HG03439 (cell line): ENCODE measurements at regions not wholly inside any gene's neighbourhood (a gene's known extent, or its start where the extent isn't known, plus 50 kb on each side); places are given as distances from the start of the nearest gene placed in this dataset.

Source experiments
- ATAC-seq: cut with Tn5 transposase; IDR thresholded peaks from one replicate; pipeline ENCODE4 v1.9.1; 2021; ENCODE audit warnings: mild to moderate bottlenecking, moderate library complexity; ENCODE audit not compliant: unreplicated experiment

DNA sequence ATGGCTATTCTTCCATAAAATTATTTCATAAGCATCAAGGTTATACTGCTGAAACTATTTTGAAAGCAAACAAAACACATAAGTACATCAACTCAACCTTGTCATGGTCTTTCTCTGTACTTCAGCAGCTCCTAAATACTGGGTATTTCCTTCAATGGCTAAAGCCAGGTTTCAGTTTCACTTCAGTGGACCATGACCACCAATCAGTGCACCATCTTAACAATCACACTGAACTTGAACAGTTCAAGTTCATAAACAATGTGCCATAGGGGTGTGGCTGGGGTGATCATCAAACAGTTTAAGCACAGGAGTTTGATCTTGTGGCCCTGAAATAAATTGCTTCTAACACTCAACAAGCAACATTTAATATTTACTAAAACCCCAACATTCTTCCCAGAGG, 124.1 kb upstream of the FIGN start:
- ATAC-seq: no peak

DNA sequence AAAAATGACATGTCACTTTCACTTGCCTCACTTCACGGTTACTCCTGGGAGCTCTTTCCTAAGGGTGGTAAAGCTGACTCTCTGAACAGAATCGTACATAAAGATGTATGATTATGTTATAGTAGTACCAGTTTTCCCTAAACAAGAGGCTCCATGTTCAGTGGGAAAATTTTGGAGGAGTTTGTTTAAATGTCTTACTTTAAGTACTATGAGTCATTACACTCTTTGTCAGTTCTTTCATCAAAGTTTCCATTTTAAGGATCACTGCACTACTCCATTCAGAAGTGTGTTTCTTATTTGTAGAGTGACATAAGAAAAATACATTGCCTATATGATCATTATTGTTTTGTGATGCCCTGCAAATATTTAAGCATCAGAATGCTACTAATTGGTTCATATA, 121.1 kb upstream of the FIGN start:
- ATAC-seq: no peak

DNA sequence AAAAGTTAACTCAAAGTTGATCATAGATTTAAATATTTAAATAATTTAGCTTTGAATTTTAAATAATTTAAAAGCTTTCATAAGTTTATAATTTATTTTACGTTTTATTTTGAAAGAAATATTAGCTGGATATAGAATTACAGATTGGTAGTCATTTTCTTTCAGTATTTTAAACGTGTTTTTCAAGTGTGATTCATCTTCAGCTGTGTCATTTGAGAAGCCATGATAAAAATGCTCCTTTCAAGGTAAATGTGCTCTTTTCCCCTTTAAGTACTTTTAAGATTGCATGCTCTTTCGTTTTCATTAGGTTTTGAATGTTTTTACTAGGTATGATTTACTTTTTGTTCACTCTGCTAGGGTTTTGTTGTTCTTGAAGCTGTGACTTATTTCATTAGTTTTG, 116.8 kb upstream of the FIGN start:
- ATAC-seq: no peak

GRCh38 chr2:163849756-163850435, 114.1 kb upstream of the FIGN start:
- no peak for ATAC-seq

GRCh38 chr2:163838890-163839289, 103.1 kb upstream of the FIGN start:
- no peak for ATAC-seq

GRCh38 chr2:163836167-163836566, 100.4 kb upstream of the FIGN start:
- no peak for ATAC-seq

DNA sequence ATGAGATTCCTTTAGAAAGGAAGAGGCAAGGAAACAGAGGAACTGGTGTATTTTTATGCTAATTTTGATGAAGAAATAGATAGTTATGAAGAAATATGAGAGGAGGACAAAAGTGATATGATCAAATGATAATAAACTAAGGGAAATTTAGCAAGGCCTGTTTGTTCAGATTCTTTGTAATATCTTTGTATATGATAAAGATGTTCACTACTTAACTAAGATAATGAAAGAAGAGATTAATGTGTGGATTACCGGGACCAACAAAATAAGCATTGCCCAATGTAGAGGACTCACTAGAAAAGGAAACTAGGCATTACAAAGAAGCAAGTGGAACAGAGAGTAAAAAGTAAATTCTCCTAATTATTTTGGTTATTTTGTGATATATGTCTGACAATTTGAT, 99.0 kb upstream of the FIGN start:
- ATAC-seq: no peak

DNA sequence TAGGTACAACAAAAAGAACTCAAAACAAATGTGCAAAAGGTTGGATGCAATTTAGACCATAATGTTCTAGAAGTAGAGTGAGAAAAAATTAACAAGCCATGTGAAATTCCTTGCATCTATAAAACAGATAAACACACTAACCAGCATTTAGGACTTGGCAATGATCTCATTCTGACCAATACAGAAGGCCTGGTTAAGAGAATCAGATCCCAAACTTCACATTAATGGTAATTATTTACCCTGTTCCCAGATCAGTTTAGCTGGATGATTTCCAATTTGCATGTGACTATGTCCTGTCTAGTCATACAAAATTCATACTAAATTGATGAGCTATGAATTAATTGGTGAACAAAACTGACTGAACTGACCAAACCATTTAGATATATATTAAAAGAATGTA, 98.4 kb upstream of the FIGN start:
- ATAC-seq: no peak

- no peak for ATAC-seq
These were observed 93.0 kb upstream of the FIGN start for GRCh38 chr2:163828771-163829170.

- no peak for ATAC-seq
These were observed 86.2 kb upstream of the FIGN start for GRCh38 chr2:163822033-163822432.

DNA sequence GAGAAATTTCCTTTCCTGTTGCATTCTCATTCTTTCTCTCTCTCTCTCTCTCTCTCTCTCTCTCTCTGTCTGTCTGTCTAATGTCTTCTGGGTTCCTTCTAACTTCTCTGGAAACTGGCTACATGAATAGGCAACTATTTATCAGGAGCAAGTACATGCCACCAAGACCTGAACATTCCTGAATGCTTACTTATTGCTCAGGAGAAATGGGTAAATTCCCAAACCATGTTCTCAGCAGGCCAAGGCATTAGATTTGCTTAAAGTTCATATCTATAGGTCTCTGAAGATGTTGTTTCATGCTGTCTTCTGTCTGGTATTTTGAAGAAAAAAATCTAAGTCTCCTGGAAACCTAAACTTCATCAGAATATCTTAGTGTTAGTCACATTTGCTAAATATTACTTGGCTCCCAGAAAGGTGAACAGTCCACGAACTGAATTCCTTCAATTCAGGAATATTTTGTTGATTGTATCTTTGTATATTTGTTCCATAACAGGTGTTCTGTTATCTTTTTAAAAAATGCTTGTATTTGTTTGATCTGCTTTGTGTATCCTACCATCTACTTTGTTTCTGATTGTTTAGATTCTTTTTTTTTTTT, 77.2 kb upstream of the FIGN start:
- ATAC-seq: no peak

DNA sequence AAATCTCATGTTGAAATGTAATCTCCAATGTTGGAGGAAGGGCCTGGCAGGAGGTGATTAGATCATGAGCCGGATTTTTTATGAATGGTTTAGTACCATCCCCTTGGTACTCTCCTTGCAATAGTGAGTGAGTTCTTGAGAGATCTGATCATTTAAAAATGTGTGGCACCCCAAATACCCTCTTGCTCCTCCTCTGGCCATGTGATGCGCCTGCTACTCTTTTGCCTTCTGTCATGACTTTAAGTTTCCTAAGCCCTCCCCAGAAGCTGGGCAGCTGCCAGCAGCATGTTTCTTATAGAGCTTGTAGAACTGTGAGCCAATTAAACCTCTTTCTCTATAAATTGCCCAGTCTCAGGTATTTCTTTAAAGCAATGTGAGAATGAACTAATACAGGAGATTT, 72.6 kb upstream of the FIGN start:
- ATAC-seq: no peak

- ATAC-seq: no peak
These were observed 66.5 kb upstream of the FIGN start for GRCh38 chr2:163802284-163802683.

GRCh38 chr2:163801486-163801885, 65.7 kb upstream of the FIGN start:
- no peak for ATAC-seq

DNA sequence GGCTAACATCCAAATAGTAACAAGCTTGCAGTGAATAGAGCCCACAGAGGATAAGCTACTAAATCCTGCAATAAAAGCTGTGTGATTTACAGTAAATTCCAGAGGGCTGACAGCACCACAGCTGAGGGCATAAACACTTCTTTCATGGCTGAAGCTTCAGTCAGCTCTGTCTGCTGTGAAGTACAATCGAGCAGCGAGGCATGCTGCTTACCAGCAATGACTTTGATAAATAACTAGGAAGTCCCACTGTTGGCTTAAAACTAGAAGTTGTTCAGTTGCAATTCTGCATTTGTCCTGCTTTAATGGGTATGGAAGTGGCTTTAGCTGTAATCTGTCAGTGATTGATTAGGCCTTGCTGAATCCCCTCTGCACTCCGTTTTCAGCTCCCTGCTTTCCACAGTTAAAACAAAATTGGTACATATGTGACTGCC, 65.2 kb upstream of the FIGN start:
- no peak for ATAC-seq

GRCh38 chr2:163799807-163800206, 64.0 kb upstream of the FIGN start:
- no peak for ATAC-seq

- ATAC-seq: no peak
These were observed 58.8 kb upstream of the FIGN start for GRCh38 chr2:163794635-163795034.
